HG02588 (cell line): ENCODE measurements at regions not wholly inside any gene's neighbourhood (a gene's known extent, or its start where the extent isn't known, plus 50 kb on each side); places are given as distances from the start of the nearest gene placed in this dataset.
"Not testable (repeated sequence)": the region's sequence is repeated elsewhere in the genome, so short reads cannot be mapped to it uniquely, and the experiment has no call there.

ENCODE experiments used
- ATAC-seq: cut with Tn5 transposase; IDR thresholded peaks from one replicate; pipeline ENCODE4 v1.9.1; 2021; ENCODE audit warnings: mild to moderate bottlenecking, moderate library complexity; ENCODE audit not compliant: unreplicated experiment

GRCh38 chr4:19539201-19539600 lies 712.5 kb upstream of the SLIT2 start:
- no peak for ATAC-seq

DNA sequence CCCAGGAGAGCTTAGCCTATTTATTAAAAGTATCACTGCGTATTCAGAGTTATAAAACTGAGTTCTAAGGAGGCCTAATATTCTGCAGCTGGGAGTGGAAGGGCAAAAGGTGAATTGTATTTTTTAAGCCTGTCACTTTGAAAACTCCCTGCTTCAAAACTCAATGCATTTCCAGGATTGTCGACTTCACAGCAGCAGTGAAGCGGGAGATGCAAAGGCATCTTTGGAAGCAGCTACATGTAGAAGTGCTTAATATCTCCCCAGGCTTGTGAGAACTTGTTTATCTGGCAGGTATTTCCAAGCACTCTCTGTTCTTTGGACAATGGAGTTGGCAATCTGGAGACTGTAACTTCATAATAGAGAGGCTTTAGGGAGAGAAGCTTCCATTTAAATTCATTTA lies 717.5 kb upstream of the SLIT2 start:
- ATAC-seq, result no peak

- ATAC-seq, result no peak
Measured at GRCh38 chr4:19531906-19532848, 719.5 kb upstream of the SLIT2 start.

GRCh38 chr4:19523964-19524363 lies 727.7 kb upstream of the SLIT2 start:
- no peak for ATAC-seq

DNA sequence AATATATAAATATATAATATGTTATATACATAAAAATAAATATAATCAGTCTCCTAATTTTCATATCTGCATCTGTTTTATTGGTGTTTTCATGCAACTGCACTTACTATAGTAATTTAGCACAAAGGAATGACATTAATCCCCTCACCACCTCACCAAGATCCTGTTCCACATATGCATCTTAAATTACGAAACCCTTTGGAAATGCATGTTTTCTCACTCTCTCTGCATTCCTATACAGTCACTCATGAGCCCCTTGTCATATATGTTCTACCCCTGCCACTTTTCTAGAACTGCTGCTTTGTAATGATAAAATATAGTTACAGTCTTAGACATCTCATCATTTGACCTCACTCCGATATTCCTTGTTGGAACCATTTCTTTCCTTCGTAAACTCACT lies 728.7 kb upstream of the SLIT2 start:
- ATAC-seq, result no peak

DNA sequence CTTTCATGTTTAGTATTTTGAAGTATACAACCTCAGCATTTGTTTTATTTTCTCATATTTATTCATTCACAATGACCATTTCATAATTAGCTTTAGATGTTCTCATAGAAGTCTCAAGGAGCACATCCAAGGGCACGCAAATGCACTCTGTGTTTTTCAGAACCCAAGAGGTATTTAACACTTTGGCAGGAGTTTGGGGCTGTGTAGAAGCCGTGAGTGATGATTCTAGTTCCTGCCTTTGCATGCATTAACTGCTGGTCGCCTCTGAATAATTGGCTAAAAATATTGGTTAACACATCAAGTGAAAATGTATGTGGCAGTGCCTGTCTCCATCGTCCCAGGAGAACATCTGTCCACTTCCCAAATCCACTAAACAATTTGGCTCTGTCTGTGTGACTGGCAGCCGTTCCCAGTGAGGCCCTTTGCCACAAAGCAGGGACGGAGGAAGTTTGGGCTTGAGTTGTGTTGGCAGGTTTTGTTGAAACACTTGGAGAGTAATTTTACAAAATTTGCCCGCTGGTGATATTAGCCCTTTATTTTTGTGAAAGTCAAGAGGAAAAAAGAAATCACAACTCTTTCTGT lies 730.7 kb upstream of the SLIT2 start:
- ATAC-seq, result no peak

GRCh38 chr4:19514276-19515070 lies 737.2 kb upstream of the SLIT2 start:
- no peak for ATAC-seq

DNA sequence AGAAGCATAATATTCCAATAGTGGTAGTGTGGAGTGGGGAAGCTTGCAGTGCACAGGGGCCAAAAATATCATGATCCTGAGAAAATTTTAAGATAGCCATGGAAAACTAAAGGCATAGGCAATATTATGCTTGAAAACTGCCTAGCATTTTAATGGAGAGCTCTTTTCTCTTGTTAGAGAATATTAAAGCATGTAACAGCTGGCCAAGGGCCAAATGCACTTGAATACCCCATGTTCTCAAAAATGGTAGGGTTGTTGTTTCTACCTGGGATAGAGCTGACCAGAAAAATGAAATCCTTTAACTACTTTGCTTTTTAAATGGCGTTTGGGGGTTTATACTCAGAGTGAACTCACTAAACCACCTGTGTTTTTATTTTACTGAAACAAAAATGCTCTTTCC lies 739.6 kb upstream of the SLIT2 start:
- no peak for ATAC-seq

- ATAC-seq, result no peak
Measured at GRCh38 chr4:19510993-19511392, 740.7 kb upstream of the SLIT2 start.

DNA sequence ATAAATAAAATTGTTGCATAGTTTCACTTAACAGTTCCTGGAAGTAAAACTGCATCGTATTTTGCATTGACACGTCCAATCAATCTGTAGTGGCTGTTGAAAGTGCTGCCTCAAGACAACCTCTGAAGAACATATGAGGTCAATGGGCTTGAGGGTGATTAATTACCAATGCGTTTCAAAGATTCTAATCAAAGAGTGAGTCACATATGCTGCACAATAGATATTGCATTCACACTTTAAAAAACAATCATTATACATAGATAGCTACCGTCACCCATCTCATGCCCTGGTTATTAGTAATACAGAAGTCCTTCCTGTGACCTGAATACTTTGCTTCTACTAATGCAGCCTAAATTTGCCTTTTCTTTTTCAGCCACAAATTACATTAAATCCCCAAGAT lies 743.3 kb upstream of the SLIT2 start:
- ATAC-seq, result no peak

GRCh38 chr4:19497705-19498104 lies 754.0 kb upstream of the SLIT2 start:
- ATAC-seq, result no peak

DNA sequence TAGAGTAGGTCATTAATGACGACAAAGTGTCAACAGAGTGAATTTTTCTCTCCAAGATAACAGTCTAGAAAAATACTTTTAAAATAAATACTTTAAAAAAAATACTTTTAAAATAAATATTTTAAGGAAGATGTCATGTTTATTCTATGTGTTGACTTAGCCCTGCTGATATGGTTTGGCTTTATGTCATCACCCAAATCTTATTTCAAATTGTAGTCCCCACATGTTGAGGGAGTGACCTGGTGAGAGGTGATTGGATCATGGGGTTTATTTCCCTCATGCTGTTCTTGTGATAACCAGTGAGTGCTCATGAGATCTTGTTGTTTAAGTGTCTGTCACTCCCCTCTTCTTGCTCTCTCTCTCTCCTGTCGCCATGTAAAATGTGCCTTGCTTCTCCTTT lies 754.9 kb upstream of the SLIT2 start:
- no peak for ATAC-seq

- no peak for ATAC-seq
Measured at GRCh38 chr4:19494961-19495360, 756.7 kb upstream of the SLIT2 start.

- no peak for ATAC-seq
Measured at GRCh38 chr4:19492606-19493005, 759.1 kb upstream of the SLIT2 start.

DNA sequence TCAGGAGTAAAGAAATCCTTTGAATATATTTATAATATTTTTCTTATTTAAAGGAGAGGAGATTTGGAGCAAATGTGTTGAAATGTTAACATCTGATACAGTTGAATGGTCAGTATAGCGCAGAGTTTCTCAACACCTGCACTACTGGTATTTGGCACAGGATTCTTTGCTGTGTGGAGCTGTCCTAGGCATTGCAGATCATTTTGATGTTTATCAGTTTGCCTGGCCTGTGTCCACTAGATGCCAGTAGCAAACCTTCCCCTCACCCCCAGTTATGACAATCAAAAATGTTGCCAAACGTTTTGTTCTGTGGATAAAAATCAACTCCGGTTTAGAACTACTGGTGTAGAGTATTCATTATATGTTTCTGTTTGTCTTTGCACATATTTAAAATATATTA lies 765.3 kb upstream of the SLIT2 start:
- no peak for ATAC-seq

DNA sequence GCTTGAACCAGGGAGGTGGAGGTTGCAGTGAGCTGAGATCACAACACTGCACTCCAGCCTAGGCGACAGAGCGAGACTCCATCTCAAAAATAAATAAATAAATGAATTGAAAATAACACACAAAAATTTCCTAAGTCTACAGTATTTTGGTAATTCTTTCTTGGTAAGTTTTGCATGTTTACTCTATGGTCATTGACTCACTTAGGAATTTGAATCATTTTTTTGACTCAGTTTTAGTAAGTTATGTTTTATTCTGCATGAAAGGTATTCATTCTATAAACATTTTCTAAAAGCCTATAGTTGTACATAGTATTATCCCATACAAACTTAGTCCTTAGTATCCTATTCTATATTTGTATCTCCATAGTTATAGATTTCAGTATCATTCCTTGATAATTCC lies 772.9 kb upstream of the SLIT2 start:
- no peak for ATAC-seq

- no peak for ATAC-seq
Measured at GRCh38 chr4:19473569-19473968, 778.1 kb upstream of the SLIT2 start.

- ATAC-seq, result no peak
Measured at GRCh38 chr4:19472666-19473065, 779.0 kb upstream of the SLIT2 start.

- ATAC-seq, result not testable (repeated sequence)
Measured at GRCh38 chr4:19470001-19470400, 781.7 kb upstream of the SLIT2 start.

GRCh38 chr4:19462117-19462516 lies 789.6 kb upstream of the SLIT2 start:
- no peak for ATAC-seq

DNA sequence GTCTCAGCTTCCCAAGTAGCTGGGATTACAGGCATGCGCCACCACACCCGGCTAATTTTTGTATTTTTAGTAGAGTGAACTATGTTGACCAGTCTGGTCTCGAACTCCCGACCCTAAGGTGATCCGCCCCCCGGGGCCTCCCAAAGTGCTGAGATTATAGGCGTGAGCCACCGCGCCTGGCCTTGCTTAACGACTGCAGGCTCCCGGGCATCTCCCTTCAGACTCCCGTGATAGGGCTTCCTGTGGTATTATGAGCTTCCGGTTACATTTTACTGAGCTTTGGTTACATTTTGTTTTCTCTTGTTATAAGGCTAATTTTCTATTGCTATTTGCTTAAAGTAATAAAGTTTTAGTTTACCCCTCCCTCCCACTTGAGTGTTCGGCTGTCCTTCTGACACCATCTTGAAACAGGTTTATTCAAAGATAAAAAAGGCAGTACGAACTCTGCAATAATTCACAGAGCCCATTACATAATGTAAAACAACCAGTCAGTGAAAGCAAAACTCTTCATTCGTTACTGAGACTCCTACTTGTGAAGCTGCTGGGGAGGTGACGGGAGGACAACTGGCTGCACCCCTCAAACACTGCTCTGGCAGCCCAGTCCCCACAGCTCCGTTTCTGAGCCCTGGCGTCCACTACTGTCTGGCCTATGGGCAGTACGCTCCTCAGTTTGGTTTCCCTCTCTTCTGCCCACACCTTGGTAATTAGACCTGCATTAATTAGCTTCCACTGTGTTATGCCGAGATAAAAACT lies 795.7 kb upstream of the SLIT2 start:
- ATAC-seq, result no peak
